KMS-11 (cell line): ENCODE measurements at regions not wholly inside any gene's neighbourhood (a gene's known extent, or its start where the extent isn't known, plus 50 kb on each side); places are given as distances from the start of the nearest gene placed in this dataset.

Experiments
- H2AFZ ChIP-seq: fragments of 200-600 bp; sonication (generic); 2 replicates; pipeline ENCODE4 v1.6.1; 2016; ENCODE audit warnings: antibody characterized with exemption, mixed run types, low read depth
- H3K27ac ChIP-seq: fragments of 200-600 bp; sonication (generic); 2 replicates; pipeline ENCODE4 v1.6.1; 2016; ENCODE audit warnings: mild to moderate bottlenecking, mixed run types
- H3K27me3 ChIP-seq: fragments of 200-600 bp; sonication (generic); 2 replicates; pipeline ENCODE4 v1.6.1; 2017; ENCODE audit warnings: mild to moderate bottlenecking, low read depth, mixed run types, moderate library complexity; ENCODE audit not compliant: insufficient read depth
- H3K36me3 ChIP-seq: fragments of 200-600 bp; sonication (generic); 2 replicates; pipeline ENCODE4 v1.6.1; 2017; ENCODE audit warnings: mild to moderate bottlenecking, mixed run types; ENCODE audit not compliant: insufficient read depth
- H3K4me1 ChIP-seq: fragments of 200-600 bp; sonication (generic); 2 replicates; pipeline ENCODE4 v1.6.1; 2016; ENCODE audit warnings: mild to moderate bottlenecking, low read depth, mixed run types; ENCODE audit not compliant: poor library complexity, severe bottlenecking
- H3K4me2 ChIP-seq: fragments of 200-600 bp; sonication (generic); 2 replicates; pipeline ENCODE4 v1.7.0; 2016; ENCODE audit warnings: mild to moderate bottlenecking, mixed run types
- H3K4me3 ChIP-seq: fragments of 200-600 bp; sonication (generic); IDR thresholded peaks from 2 replicates; pipeline ENCODE4 v1.6.1; 2017; ENCODE audit warnings: low read depth, low read length, mixed read lengths; ENCODE audit not compliant: insufficient read depth
- H3K79me2 ChIP-seq: fragments of 200-600 bp; sonication (generic); 2 replicates; pipeline ENCODE4 v1.6.1; 2016; ENCODE audit warnings: low read depth, mixed run types; ENCODE audit not compliant: insufficient read depth
- H3K9ac ChIP-seq: fragments of 200-600 bp; sonication (generic); 2 replicates; pipeline ENCODE4 v1.6.1; 2016; ENCODE audit warnings: mild to moderate bottlenecking, mixed run types
- H4K20me1 ChIP-seq: fragments of 200-600 bp; sonication (generic); 2 replicates; pipeline ENCODE4 v1.6.1; 2016; ENCODE audit warnings: mild to moderate bottlenecking, mixed run types; ENCODE audit not compliant: insufficient read depth
- TF ChIP-seq, protein P1 (sequence below): fragments of 200-600 bp; sonication (generic); conservative IDR thresholded peaks from 2 replicates; pipeline ENCODE4 v1.6.1; 2017; ENCODE audit warnings: low read depth, mild to moderate bottlenecking, antibody characterized with exemption, low read length, moderate library complexity, mixed read lengths

DNA sequence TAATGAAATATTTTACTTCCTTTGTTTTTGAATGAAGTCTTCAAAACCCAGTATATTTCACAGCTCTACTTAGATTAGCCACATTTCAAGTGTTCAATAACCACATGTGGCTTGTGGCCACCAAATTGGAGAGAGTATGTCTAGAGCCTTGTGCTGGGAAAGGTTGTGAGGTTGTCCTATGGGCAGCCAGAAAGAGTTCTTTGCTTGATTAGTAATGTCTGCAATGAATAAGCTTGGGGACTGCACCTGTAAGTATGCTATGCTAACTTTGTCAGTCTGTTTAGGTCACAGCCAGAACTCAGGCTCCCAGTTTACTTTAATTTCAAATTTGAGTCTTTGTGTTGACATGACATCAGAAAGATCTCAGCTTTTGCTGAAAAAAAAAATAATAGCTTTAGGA, 294.9 kb upstream of the SOX14 start:
- Histone ChIP-seq H3K9ac (no peak overlapping the region), H3K4me2 (no peak overlapping the region), H3K27me3 (no peaks in the 10 kb centered on the region), H3K27ac (no peak overlapping the region), H4K20me1 (no peaks in the 10 kb centered on the region), H3K79me2 (no peaks in the 10 kb centered on the region), H3K4me3 (no peak overlapping the region), H2AFZ (no peak overlapping the region), H3K4me1 (no peaks in the 10 kb centered on the region), H3K36me3 (no peaks in the 10 kb centered on the region)
- TF ChIP-seq, protein P1, sequence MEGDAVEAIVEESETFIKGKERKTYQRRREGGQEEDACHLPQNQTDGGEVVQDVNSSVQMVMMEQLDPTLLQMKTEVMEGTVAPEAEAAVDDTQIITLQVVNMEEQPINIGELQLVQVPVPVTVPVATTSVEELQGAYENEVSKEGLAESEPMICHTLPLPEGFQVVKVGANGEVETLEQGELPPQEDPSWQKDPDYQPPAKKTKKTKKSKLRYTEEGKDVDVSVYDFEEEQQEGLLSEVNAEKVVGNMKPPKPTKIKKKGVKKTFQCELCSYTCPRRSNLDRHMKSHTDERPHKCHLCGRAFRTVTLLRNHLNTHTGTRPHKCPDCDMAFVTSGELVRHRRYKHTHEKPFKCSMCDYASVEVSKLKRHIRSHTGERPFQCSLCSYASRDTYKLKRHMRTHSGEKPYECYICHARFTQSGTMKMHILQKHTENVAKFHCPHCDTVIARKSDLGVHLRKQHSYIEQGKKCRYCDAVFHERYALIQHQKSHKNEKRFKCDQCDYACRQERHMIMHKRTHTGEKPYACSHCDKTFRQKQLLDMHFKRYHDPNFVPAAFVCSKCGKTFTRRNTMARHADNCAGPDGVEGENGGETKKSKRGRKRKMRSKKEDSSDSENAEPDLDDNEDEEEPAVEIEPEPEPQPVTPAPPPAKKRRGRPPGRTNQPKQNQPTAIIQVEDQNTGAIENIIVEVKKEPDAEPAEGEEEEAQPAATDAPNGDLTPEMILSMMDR: no peak

DNA sequence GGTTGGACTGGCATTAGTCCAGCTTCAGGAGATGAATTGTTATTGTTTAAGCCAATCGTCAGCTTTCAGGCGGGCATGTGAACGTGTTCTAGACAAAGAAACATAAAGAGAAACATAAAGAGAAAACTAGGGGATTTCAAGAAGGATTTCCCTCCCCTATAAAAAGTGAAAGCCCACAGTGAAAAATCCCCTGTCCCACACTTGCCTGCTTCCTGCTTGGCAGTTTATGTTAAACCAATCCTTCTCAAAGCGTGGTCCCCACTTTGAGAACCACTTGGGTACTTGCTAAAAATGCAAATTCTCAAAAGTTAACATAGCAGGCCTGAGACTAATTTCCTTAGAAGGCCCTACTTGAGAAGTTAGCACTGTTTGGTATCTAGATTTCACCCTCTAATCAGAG, 293.0 kb upstream of the SOX14 start:
- no peak overlapping the region for H3K27ac ChIP-seq
- no peaks in the 10 kb centered on the region for H4K20me1 ChIP-seq
- H3K27me3 ChIP-seq: no peaks in the 10 kb centered on the region
- TF ChIP-seq, protein P1: no peak
- no peak overlapping the region for H3K9ac ChIP-seq
- H3K36me3 ChIP-seq: no peaks in the 10 kb centered on the region
- H2AFZ ChIP-seq: no peak overlapping the region
- no peak overlapping the region for H3K4me2 ChIP-seq
- H3K4me1 ChIP-seq: no peaks in the 10 kb centered on the region
- no peak overlapping the region for H3K4me3 ChIP-seq
- H3K79me2 ChIP-seq: no peaks in the 10 kb centered on the region

GRCh38 chr3:137471558-137472204, 292.4 kb upstream of the SOX14 start:
- Histone ChIP-seq H3K4me1 (no peaks in the 10 kb centered on the region), H3K27me3 (no peaks in the 10 kb centered on the region), H3K4me3 (no peak overlapping the region), H3K79me2 (no peaks in the 10 kb centered on the region), H3K4me2 (no peak overlapping the region), H3K9ac (no peak overlapping the region), H4K20me1 (no peaks in the 10 kb centered on the region), H2AFZ (no peak overlapping the region), H3K27ac (no peak overlapping the region), H3K36me3 (no peaks in the 10 kb centered on the region)
- TF ChIP-seq, protein P1: no peak

DNA sequence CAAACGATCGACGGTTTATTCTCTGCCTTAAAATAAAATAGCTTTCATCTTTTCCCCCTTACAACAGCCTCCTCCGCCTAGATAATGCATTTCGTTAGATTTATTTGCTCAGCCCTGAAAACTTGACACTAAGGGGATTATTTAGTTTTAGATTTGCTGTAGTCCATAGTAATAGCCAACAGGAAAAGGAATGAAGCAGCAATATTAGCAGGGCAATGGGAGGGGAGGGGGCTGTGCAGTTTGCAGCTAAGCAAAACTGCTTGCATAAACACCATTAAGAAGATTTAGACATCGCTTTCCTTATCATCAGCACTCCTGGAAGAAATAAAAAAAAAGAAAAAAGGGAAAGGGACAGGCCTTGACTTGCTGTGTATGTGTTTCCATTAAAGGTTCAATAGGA, 286.5 kb upstream of the SOX14 start:
- H3K36me3 ChIP-seq: no peaks in the 10 kb centered on the region
- no peak overlapping the region for H2AFZ ChIP-seq
- H3K4me1 ChIP-seq: no peaks in the 10 kb centered on the region
- TF ChIP-seq, protein P1: no peak
- no peak overlapping the region for H3K4me2 ChIP-seq
- H3K27ac ChIP-seq: no peak overlapping the region
- H3K9ac ChIP-seq: no peak overlapping the region
- no peaks in the 10 kb centered on the region for H3K27me3 ChIP-seq
- no peaks in the 10 kb centered on the region for H3K79me2 ChIP-seq
- no peaks in the 10 kb centered on the region for H4K20me1 ChIP-seq
- H3K4me3 ChIP-seq: no peak overlapping the region
